GM11168 (cell line): ENCODE measurements at regions not wholly inside any gene's neighbourhood (a gene's known extent, or its start where the extent isn't known, plus 50 kb on each side); places are given as distances from the start of the nearest gene placed in this dataset.

Experiments
- in situ Hi-C: fragments of 300-500 bp; cut with MboI; formaldehyde crosslinking; loops from one replicate; pipeline ENCODE4 v1.12.0; 2022; ENCODE audit warnings: low sequenced_read_pairs; ENCODE audit not compliant: unreplicated experiment

GRCh38 chrX:17932781-17933180, 71.7 kb upstream of the RAI2 start:
- in situ Hi-C loops = loop anchor here (25.0 kb wide), 1 partner anchor 455 kb away; no protein-coding TSS in a partner anchor

- in situ Hi-C loops = loop anchor here (25.0 kb wide), 1 partner anchor 455 kb away; no protein-coding TSS in a partner anchor
Measured at GRCh38 chrX:17931855-17932254, 70.8 kb upstream of the RAI2 start.

- in situ Hi-C loops = loop anchor here (25.0 kb wide), 1 partner anchor 456 kb away; no protein-coding TSS in a partner anchor
Measured at GRCh38 chrX:17930850-17931249, 69.8 kb upstream of the RAI2 start.

- in situ Hi-C loops = no loop called here
Measured at GRCh38 chrX:17923546-17923945, 62.4 kb upstream of the RAI2 start.

- in situ Hi-C loops = no loop called here
Measured at GRCh38 chrX:17922303-17922702, 61.2 kb upstream of the RAI2 start.

- in situ Hi-C loops = no loop called here
Measured at GRCh38 chrX:17919896-17920446, 58.9 kb upstream of the RAI2 start.

GRCh38 chrX:17917945-17918577, 57.0 kb upstream of the RAI2 start:
- in situ Hi-C loops = no loop called here

- in situ Hi-C loops = no loop called here
Measured at GRCh38 chrX:17913801-17914200, 52.7 kb upstream of the RAI2 start.
